Daoy (cell line): ENCODE measurements at regions not wholly inside any gene's neighbourhood (a gene's known extent, or its start where the extent isn't known, plus 50 kb on each side); places are given as distances from the start of the nearest gene placed in this dataset.

ENCODE experiments used
- DNase-seq: peaks from one replicate; pipeline ENCODE4 v3.0.0-alpha.2; 2015; ENCODE audit warnings: low read depth

DNA sequence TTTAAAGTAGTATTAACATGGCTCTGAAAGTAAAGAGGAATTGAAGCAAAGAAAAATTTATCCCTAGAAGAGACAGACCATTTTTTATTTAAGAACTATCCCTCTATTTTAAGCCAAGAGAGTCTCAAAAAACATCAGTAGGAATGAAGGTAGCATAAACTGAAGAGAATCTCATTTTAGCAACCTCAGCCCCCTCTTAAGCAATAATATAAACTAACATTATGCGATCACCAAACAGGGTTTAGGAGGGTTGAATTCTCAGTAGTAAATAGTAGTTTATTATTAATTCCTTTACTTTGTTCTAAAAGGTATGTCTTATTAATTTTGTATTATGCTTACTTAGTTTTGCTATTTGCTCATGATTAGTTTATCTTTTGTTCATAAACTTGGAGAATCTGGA lies 287.4 kb downstream of the CDK5RAP2 start:
- DNase-seq: no peak

GRCh38 chr9:120291050-120291449 lies 288.9 kb downstream of the CDK5RAP2 start:
- no peak for DNase-seq

DNA sequence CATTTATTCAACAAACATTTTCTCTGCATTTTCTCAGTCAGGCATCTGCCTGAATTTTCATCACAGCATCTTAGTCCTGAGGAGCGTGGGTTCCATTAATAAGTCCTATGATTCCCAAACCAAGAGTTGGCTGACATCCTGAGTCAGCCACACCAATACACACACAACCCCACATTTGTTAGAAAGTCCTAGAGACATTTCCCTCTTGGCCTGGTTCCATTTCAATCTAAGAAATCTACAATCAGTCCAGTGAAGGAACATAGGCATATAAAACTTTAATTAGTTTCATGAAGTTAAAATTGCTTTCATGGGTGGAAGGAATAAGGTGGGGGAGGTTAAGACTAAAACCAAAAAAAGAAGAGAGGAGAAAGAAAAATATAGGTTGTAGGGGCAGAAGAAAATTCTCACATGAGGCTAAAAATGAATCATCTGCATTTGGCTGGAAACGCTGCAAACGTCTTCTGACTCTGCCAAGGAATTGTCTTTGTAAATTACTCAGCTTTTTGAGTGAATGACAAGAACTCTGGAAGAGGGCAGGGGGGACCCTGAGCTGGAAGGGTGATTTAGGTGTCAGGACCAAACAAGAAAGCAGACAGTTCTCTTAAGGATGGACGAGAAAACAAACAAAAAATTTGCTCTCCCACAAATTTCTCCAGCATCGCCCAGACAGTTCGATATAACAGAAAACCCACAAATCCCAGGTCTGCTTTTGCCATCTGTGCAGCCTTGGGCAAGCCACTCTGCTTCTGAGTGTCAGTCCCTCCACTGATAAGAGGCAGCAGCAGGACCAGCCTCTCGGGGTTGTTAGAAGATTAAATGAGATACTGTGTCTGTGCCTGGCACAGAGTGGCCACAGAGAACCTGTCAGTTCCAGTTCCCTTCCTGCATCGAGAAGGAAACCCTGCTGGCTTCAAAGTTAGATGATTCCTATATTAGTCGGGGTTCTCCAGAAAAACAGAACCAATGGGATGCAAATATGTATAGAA lies 289.7 kb downstream of the CDK5RAP2 start:
- no peak for DNase-seq

DNA sequence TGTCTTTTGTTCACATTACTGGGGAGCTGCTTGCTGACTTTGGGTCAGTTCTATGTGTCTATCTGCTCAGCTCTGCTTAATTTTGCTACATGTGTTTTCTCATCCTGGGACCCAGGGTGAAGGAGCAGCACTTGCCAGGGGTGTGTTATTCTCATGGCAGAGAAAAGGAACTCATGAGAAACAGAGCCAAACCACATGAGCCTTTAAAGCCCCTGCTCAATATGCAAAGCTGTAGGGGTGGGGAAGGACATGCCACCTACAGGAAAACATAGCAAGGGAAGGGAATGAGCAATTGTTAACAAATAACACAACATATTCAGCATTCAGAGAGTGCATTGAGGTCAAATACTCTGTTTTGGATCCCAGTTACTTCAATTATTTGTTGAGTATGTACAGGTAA lies 290.9 kb downstream of the CDK5RAP2 start:
- DNase-seq: no peak

DNA sequence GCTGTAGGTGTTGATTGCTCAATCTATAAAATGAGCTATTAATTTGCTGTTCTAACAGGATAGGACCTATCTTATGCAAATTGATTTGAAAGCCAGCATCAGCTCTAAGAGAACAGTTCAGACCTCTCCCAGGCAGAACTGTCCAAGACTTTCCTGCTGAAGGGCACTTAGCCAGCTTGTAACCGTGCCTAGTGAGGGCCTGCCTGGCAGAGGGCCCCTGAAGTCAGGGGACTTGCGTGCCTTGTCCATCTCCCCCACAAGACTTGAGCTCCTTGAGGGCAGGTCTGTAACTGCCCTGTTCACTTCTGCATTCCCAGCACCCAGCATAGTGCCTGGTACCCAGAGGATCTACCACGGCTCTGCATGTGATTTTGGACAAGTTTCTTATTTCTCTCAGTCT lies 293.4 kb downstream of the CDK5RAP2 start:
- no peak for DNase-seq

GRCh38 chr9:120284821-120285220 lies 295.1 kb downstream of the CDK5RAP2 start:
- no peak for DNase-seq

DNA sequence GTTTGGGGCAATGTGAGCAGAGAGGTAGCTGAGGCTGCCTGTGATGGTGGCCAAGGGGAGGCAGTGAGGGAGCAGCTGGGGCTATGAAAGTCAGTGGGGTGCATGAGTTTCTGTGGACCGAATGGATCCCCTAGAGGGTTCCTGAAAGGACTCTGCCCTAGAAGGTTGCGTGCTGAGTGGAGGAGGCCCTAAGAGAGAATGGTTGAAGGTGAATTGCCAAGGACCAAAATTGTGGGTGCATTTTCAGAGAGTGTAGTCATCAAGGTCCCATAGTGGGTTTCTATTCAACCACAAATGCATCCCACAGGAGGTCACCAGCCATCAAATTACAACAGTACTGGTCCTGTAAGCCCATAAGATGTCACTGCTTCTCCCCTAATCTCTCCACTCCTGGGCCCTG lies 298.3 kb downstream of the CDK5RAP2 start:
- no peak for DNase-seq

DNA sequence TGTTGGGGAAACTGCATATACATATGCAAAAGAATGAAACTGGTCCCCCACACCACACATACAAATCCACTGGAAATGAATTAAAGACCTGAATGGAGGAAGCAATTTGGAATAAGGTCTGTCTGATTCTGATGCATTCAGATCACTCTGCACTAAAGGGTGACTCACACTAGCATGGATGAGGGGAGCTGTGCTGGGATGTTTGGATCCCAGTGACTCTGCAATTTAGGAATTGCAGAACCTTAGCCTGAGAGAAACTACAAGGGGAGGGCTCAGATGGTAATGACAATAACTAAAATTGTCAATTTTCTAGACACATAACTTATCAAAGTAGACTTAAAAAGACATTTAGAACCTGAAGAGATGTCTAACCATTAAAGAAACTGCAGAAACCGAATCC lies 312.0 kb downstream of the CDK5RAP2 start:
- DNase-seq: no peak

DNA sequence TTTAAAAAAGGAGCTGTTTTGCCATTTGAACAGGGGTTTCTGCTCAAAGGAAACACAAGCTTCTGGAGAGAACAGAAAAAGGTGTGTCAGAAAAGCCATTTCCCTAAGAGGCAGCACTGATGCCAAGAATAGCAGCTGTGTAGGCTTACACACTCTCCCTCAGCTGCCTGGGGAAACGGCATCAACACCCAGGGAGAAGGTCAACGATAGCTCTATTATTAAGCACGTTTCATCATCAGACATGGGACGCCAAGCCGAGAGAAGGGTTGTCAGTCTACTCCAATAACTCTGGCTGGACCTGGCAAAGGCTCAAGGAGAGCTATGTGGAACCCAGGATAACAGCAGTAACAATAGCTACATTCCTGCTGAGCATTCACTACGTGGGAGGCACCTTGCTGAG lies 314.2 kb downstream of the CDK5RAP2 start:
- DNase-seq: no peak

- DNase-seq: no peak
Measured at GRCh38 chr9:120264528-120264927, 315.4 kb downstream of the CDK5RAP2 start.

GRCh38 chr9:120263836-120264235 lies 316.1 kb downstream of the CDK5RAP2 start:
- DNase-seq: no peak

- DNase-seq: no peak
Measured at GRCh38 chr9:120261419-120261818, 318.5 kb downstream of the CDK5RAP2 start.

- DNase-seq: no peak
Measured at GRCh38 chr9:120259100-120259499, 320.9 kb downstream of the CDK5RAP2 start.

- no peak for DNase-seq
Measured at GRCh38 chr9:120258096-120258495, 321.9 kb downstream of the CDK5RAP2 start.

DNA sequence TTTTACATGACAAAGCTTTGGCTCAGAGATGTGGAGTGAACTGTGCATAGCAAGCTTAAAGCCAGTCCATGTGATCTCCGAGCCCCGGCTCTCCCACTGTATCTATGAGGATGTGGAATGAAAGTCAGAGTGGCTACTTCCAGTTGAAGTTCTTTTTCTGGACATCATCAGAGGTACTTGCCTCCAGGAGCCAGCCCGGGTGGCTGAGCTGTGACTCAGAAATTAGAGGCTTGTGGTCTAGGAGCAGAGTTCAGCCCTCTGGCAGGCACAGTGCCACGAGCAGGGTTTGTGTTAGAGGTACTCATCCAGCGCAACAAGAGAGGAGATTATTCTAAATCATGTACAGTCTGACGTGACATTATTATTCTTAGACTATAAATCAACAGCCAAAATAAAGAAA lies 322.5 kb downstream of the CDK5RAP2 start:
- no peak for DNase-seq

GRCh38 chr9:120256146-120256545 lies 323.8 kb downstream of the CDK5RAP2 start:
- DNase-seq: no peak

DNA sequence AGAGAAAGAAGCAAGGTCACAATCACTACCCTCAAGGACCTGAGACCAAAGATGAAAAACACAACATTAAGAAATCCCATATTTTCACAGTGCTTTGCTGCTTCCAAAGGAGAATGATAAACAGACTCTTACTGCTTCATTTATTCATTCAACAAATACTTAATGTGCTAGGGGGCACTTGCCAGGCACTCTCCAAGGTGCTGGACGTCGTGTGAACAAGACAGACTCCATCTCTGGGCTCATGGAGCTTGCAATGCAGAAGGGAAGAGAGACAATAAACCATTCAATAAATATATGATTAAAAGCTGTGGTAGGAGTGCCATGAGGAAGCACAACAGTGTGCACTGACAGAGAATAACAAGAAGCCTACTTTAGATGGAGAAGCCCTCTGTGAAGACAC lies 327.7 kb downstream of the CDK5RAP2 start:
- no peak for DNase-seq

DNA sequence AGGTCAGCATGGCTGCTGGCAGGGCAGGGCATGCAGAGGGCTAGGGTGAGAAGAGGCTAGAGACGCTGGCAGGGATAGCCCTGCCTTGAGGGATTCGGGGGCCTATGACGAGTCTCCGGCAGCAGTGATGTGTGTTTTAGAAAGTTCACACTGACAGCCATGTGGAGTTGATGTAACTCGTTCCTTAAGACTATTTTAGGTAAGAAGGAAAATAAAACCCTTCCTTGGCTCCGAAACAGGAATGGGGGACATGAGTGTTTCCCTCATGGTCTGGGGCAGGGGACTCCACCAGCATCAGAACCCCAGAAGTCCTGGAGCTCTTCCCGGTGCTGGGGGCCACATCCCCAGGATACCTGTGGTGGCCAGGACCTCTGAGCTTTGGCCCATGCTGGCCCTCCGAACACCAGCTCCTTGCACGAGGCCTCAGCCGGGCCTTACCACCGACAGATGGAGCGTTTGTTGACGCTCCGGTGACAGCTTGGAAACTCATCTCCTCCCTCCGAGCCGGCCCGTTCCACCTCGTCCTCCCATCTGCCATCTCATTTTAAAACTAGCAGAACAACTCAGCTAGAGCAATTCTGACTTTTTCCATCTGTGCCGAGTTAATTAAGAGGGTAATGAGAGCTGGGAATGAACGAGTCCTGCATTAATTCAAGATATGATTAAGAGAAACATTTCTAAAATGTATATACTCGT lies 337.7 kb downstream of the CDK5RAP2 start:
- DNase-seq: no peak

GRCh38 chr9:120236596-120236995 lies 343.4 kb downstream of the CDK5RAP2 start:
- no peak for DNase-seq

- no peak for DNase-seq
Measured at GRCh38 chr9:120235081-120235480, 344.9 kb downstream of the CDK5RAP2 start.

DNA sequence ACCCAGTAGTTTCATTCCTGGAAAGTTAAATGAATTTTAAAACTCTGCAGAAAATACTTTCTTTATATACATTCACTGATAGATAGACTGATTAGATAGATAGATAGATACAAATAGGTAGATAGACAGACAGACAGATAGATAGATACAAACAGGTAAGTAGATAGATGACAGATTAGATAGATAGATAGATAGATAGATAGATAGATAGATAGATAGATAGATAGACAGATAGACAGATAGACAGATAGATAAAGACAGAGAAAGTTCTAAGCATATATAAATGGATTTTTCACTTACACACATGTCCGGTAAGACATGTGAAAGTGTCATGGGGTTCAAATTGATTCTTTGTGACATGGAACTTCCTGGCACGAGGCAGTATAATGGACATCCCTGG lies 349.7 kb downstream of the CDK5RAP2 start:
- no peak for DNase-seq

DNA sequence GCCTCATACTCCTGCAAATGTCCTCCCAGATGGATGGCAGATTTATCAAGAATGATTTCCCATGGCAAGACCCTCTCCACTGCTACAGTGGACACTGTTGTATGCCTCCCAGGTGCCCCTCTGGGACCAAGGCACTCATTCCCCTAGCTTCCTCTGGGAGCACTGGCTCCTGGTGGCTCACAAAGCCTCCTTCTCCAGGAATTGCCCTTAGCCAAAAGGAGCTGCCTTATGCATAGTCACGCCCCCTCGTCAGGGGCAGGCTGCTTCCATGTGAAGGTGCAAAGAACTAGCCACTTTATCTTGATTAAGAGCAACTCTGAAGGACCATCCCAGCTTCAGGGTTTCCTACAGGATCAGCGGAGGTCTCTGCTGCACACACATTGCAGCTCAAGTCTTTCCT lies 358.1 kb downstream of the CDK5RAP2 start:
- no peak for DNase-seq

GRCh38 chr9:120214332-120214731 lies 365.6 kb downstream of the CDK5RAP2 start:
- no peak for DNase-seq
